GM23248 (cell line): ENCODE measurements at regions not wholly inside any gene's neighbourhood (a gene's known extent, or its start where the extent isn't known, plus 50 kb on each side); places are given as distances from the start of the nearest gene placed in this dataset.

ENCODE experiments used
- DNase-seq: peaks from one replicate; pipeline ENCODE4 v3.0.0-alpha.2; 2015
- H2AFZ ChIP-seq: fragments of 200-600 bp; sonication (generic); 2 replicates; pipeline ENCODE4 v1.6.1; 2016; ENCODE audit warnings: antibody characterized with exemption
- H3F3A ChIP-seq: fragments of 200-600 bp; sonication (generic); 2 replicates; pipeline ENCODE4 v1.6.1; 2016; ENCODE audit warnings: mild to moderate bottlenecking, antibody characterized with exemption, mixed run types; ENCODE audit not compliant: insufficient read depth
- H3K27ac ChIP-seq: fragments of 200-600 bp; sonication (generic); 2 replicates; pipeline ENCODE4 v1.5.1; 2016; ENCODE audit warnings: mild to moderate bottlenecking
- H3K27me3 ChIP-seq: fragments of 200-600 bp; sonication (generic); replicated peaks from 2 replicates; pipeline ENCODE4 v1.6.1; 2016; ENCODE audit warnings: mild to moderate bottlenecking; ENCODE audit not compliant: insufficient read depth
- H3K36me3 ChIP-seq: fragments of 200-600 bp; sonication (generic); 2 replicates; pipeline ENCODE4 v1.6.1; 2016; ENCODE audit warnings: low read depth, mild to moderate bottlenecking
- H3K4me1 ChIP-seq: fragments of 200-600 bp; sonication (generic); 2 replicates; pipeline ENCODE4 v1.6.1; 2016; ENCODE audit warnings: mild to moderate bottlenecking; ENCODE audit not compliant: insufficient read depth
- H3K4me2 ChIP-seq: fragments of 200-600 bp; sonication (generic); one replicate; pipeline ENCODE4 v1.6.1; 2016; ENCODE audit warnings: mild to moderate bottlenecking; ENCODE audit not compliant: unreplicated experiment
- H3K4me3 ChIP-seq: fragments of 200-600 bp; sonication (generic); 2 replicates; pipeline ENCODE4 v1.5.1; 2016; ENCODE audit warnings: mild to moderate bottlenecking
- H3K79me2 ChIP-seq: fragments of 200-600 bp; sonication (generic); 2 replicates; pipeline ENCODE4 v1.6.1; 2016; ENCODE audit warnings: mild to moderate bottlenecking; ENCODE audit not compliant: insufficient read depth
- H3K9ac ChIP-seq: fragments of 200-600 bp; sonication (generic); 2 replicates; pipeline ENCODE4 v1.6.1; 2016; ENCODE audit warnings: mild to moderate bottlenecking
- H3K9me2 ChIP-seq: fragments of 200-600 bp; sonication (generic); 2 replicates; pipeline ENCODE4 v1.6.1; 2016; ENCODE audit warnings: mixed run types, mild to moderate bottlenecking, moderate library complexity; ENCODE audit not compliant: insufficient read depth
- H3K9me3 ChIP-seq: fragments of 200-600 bp; sonication (generic); one replicate; pipeline ENCODE4 v1.6.1; 2017; ENCODE audit warnings: low read depth
- H4K20me1 ChIP-seq: fragments of 200-600 bp; sonication (generic); 2 replicates; pipeline ENCODE4 v1.6.0; 2016; ENCODE audit not compliant: insufficient read depth
- EZH2 ChIP-seq: fragments of 200-600 bp; sonication (generic); IDR thresholded peaks from 2 replicates; pipeline ENCODE4 v1.6.1; 2018; ENCODE audit warnings: antibody characterized with exemption, mild to moderate bottlenecking; ENCODE audit not compliant: insufficient read depth, poor library complexity, severe bottlenecking
- EZH2phosphoT487 ChIP-seq: fragments of 200-600 bp; sonication (generic); IDR thresholded peaks from 2 replicates; pipeline ENCODE4 v1.6.1; 2018; ENCODE audit warnings: antibody characterized with exemption, moderate library complexity, mild to moderate bottlenecking, low read depth; ENCODE audit not compliant: insufficient read depth
- WGBS, 2 experiments: methylation state at CpG; one replicate each; pipeline ENCODE4 v1.1.6; 2015 to 2017; ENCODE audit warnings: low lambda C conversion rate in 2 of 2, low coverage in 1 of 2; ENCODE audit errors: missing lambda C conversion rate in 2 of 2; 5-methylcytosine and 5-hydroxymethylcytosine counted together
- in situ Hi-C: fragments of 300-500 bp; cut with MboI; formaldehyde crosslinking; loops from 2 replicates; pipeline ENCODE4 v1.15.0; 2020

DNA sequence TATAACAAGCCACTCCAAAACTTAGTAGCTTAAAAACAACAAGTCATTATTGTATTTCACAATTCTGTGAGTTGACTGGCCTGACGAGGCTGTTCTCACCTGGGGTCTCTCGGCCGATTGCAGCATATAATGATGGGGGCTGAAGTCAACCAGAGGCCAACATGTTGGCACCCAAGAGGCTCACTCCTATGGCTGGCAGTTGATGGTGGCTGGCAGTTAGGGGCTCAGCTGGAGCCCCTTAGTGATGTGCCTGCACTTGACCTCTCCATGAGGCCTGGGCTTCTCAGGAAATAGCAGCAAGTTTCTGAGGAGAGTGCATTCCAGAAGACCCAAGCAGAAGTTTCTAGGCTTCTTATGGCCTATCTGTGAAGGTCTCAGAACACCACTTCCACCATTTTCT is 459.4 kb downstream of the NPHP4 start:
- no peaks in the 10 kb centered on the region for H3K36me3 ChIP-seq
- H3K9me2 ChIP-seq = no peaks in the 10 kb centered on the region
- no peaks in the 10 kb centered on the region for H3K9me3 ChIP-seq
- no peaks in the 10 kb centered on the region for H3K4me1 ChIP-seq
- H2AFZ ChIP-seq = no peak overlapping the region
- no peak for DNase-seq
- H3K4me3 ChIP-seq = no peak overlapping the region
- no peak overlapping the region for H3K4me2 ChIP-seq
- H3K27ac ChIP-seq = no peak overlapping the region
- no peaks in the 10 kb centered on the region for H4K20me1 ChIP-seq
- H3K79me2 ChIP-seq = no peaks in the 10 kb centered on the region
- H3K27me3 ChIP-seq = no peaks in the 10 kb centered on the region
- no peak for TF ChIP-seq EZH2
- no peak for TF ChIP-seq EZH2phosphoT487
- H3F3A ChIP-seq = no peaks in the 10 kb centered on the region
- in situ Hi-C loops = no loop called here
- no peak overlapping the region for H3K9ac ChIP-seq
- 31 to 36% methylated on average over 3 of the region's 3 CpGs for WGBS, 2 experiments

GRCh38 chr1:5526822-5527551 is 465.2 kb downstream of the NPHP4 start:
- 47 to 52% methylated on average over 19 of the region's 19 CpGs for WGBS, 2 experiments

GRCh38 chr1:5526385-5526750 is 465.9 kb downstream of the NPHP4 start:
- Histone ChIP-seq H3K9me3 (no peaks in the 10 kb centered on the region), H3K4me2 (no peak overlapping the region), H3K36me3 (no peaks in the 10 kb centered on the region), H3K4me3 (no peak overlapping the region), H2AFZ (no peak overlapping the region), H3K4me1 (no peaks in the 10 kb centered on the region), H3K9me2 (no peaks in the 10 kb centered on the region), H3K27me3 (no peaks in the 10 kb centered on the region), H3K79me2 (no peaks in the 10 kb centered on the region), H4K20me1 (no peaks in the 10 kb centered on the region), H3K9ac (no peak overlapping the region), H3K27ac (no peak overlapping the region), H3F3A (no peaks in the 10 kb centered on the region)
- TF ChIP-seq EZH2 = no peak
- in situ Hi-C loops = no loop called here
- DNase-seq = no peak
- WGBS, 2 experiments = 27 to 42% methylated on average over 8 of the region's 8 CpGs

More at GRCh38 chr1:5526822-5527551, 465.2 kb downstream of the NPHP4 start:
- Histone ChIP-seq H3K9me3 (no peaks in the 10 kb centered on the region), H3K4me2 (no peak overlapping the region), H3K27me3 (no peaks in the 10 kb centered on the region), H3K4me3 (no peak overlapping the region), H4K20me1 (no peaks in the 10 kb centered on the region), H3K27ac (no peak overlapping the region), H3K9ac (no peak overlapping the region), H3K9me2 (no peaks in the 10 kb centered on the region), H3F3A (no peaks in the 10 kb centered on the region), H3K36me3 (no peaks in the 10 kb centered on the region), H3K79me2 (no peaks in the 10 kb centered on the region), H3K4me1 (no peaks in the 10 kb centered on the region), H2AFZ (no peak overlapping the region)
- TF ChIP-seq EZH2phosphoT487 (no peak), EZH2 (no peak)
- no peak for DNase-seq
- in situ Hi-C loops = no loop called here

DNA sequence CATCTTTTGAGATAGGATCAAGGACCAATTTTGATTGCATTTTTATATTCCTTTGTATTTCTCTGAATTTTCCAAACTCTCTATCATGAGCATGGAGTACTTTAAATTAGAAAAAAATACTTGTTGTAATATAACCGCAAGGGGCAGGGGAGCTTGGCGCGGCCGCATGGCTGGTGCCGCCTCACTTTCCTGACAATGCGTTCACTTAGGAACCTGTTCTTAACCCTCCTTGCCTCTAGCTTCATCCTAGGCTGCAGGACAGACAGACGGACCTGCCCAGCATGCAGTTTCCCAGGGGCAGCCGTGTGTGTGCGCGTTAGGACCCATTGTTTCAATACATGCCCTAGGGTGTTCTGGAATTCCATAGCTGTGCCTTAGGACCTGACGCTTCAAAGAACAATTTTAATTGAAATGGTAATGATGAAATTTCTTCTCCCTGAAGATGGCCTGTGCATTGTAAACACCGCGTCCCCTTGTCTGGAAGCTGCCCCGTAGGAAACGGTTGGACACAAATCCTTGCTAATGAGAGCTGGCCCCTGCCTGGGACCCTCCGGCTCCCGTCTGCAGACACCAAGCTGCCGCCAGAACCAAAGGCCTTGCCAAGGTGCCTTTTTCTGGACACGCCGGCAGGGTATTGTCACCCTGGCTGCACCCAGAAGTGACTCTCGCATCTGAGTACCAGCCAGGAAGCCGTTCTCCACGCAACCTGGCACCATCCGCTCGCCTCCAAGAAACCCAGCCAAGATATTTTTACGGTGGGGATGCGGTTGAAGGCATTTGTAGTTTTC is 466.4 kb downstream of the NPHP4 start:
- no peaks in the 10 kb centered on the region for H3K79me2 ChIP-seq
- no peak for TF ChIP-seq EZH2phosphoT487
- TF ChIP-seq EZH2 = no peak
- no peak overlapping the region for H3K4me3 ChIP-seq
- no peaks in the 10 kb centered on the region for H3K36me3 ChIP-seq
- H4K20me1 ChIP-seq = no peaks in the 10 kb centered on the region
- H3K9ac ChIP-seq = no peak overlapping the region
- no peaks in the 10 kb centered on the region for H3K9me2 ChIP-seq
- H2AFZ ChIP-seq = no peak overlapping the region
- H3K27ac ChIP-seq = no peak overlapping the region
- WGBS, 2 experiments = 57 to 58% methylated on average over 27 of the region's 27 CpGs
- H3K4me2 ChIP-seq = no peak overlapping the region
- H3K9me3 ChIP-seq = no peaks in the 10 kb centered on the region
- H3F3A ChIP-seq = no peaks in the 10 kb centered on the region
- in situ Hi-C loops = no loop called here
- no peaks in the 10 kb centered on the region for H3K27me3 ChIP-seq
- no peaks in the 10 kb centered on the region for H3K4me1 ChIP-seq
- no peak for DNase-seq
